Right lobe of liver (tissue), 6 donors: ENCODE measurements at regions not wholly inside any gene's neighbourhood (a gene's known extent, or its start where the extent isn't known, plus 50 kb on each side); places are given as distances from the start of the nearest gene placed in this dataset.
A peak's percentile ranks its signal among the peaks of the same experiment; 100 is the strongest.
"Not testable (repeated sequence)": the region's sequence is repeated elsewhere in the genome, so short reads cannot be mapped to it uniquely, and the experiment has no call there.

ENCODE experiments used
- ATAC-seq, 4 donors: fragments of 200-7000 bp; cut with Tn5 transposase; one replicate each; pipeline ENCODE4 v1.9.1; 2020; ENCODE audit warnings: mild to moderate bottlenecking in 4 of 4, moderate library complexity in 4 of 4
- DNase-seq, 3 donors: peaks; one replicate each; pipeline ENCODE4 v3.0.0-alpha.2; 2020
- H3K27ac ChIP-seq, 3 donors: fragments of 200-600 bp; one replicate each; pipeline ENCODE4 v1.8.0; 2022
- H3K27me3 ChIP-seq, 2 donors: fragments of 200-600 bp; one replicate each; pipeline ENCODE4 v1.8.0; 2022
- H3K36me3 ChIP-seq, 4 donors: fragments of 200-600 bp; sonication (generic) in 1 of 4; one replicate each; pipeline versions ENCODE4 v1.5.1 to v1.8.0; 2017 to 2022; ENCODE audit warnings: control low read depth in 1 of 4
- H3K4me1 ChIP-seq, 4 donors: fragments of 200-600 bp; sonication (generic) in 1 of 4; one replicate each; pipeline versions ENCODE4 v1.5.1 to v1.8.0; 2017 to 2022; ENCODE audit warnings: control low read depth in 1 of 4
- H3K4me3 ChIP-seq, 3 donors: fragments of 200-600 bp; one replicate each; pipeline ENCODE4 v1.8.0; 2022
- H3K9me3 ChIP-seq, 4 donors: fragments of 200-600 bp; sonication (generic) in 1 of 4; one replicate each; pipeline versions ENCODE4 v1.5.1 to v1.8.0; 2017 to 2022; ENCODE audit warnings: control low read depth in 1 of 4
- POLR2A ChIP-seq: fragments of 450-650 bp; IDR thresholded peaks from one replicate; pipeline ENCODE4 v1.6.1; 2017; ENCODE audit warnings: antibody characterized with exemption, mild to moderate bottlenecking
- WGBS: methylation state at CpG from one replicate; pipeline ENCODE4 v1.1.6; 2018; ENCODE audit warnings: low coverage, low lambda C conversion rate; ENCODE audit not compliant: insufficient coverage; ENCODE audit errors: missing lambda C conversion rate; 5-methylcytosine and 5-hydroxymethylcytosine counted together
- intact Hi-C, 2 donors: fragments of 100-400 bp; cut with DNase I; formaldehyde crosslinking; loops; one replicate each; pipeline versions ENCODE4 v1.11.2 to v1.14.1; 2022
- TF ChIP-seq, protein P1 (sequence below), 4 donors: fragments of 200-600 bp in 3 of 4; fragments of 450-650 bp in 1 of 4; IDR thresholded peaks; one replicate each; pipeline versions ENCODE4 v1.5.1 to v1.8.0; 2016 to 2022; ENCODE audit warnings: antibody characterized with exemption in 4 of 4, mild to moderate bottlenecking in 2 of 4
- donor health status: DM: no; HTN: yes; CAD: no.
- donor health status: DM: no; HTN: no; CAD: no.
- donor health status: DM: no; HTN: no; CAD: no.
- donor health status: DM: no; HTN: yes; CAD: no.
- donor health status: DM: no; HTN: yes; CAD: no.

DNA sequence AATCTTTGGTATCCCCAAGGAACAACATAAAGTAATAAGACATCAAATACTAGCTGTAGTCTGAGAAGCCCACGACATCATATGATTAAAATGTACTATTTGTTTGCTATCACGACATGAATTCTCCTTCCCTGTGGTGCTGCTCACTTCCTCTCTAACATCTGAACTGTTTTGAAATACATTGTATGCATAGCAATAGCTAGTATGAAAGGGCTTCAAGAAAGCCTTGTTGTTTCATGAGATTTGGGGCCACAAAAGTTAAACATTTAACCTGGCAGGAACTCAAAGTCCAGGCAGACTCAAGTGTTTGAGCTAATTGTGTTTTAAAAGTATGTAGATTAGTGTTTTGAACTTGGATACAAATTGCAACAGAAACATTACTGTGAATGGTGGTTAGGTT lies 237.4 kb upstream of the PTGER4 start:
- 11% methylated on average over 2 of the region's 2 CpGs for WGBS
- no peaks in the 10 kb centered on the region for H3K27me3 ChIP-seq
- intact Hi-C loops = no loop called here
- H3K36me3 ChIP-seq = no peaks in the 10 kb centered on the region
- ATAC-seq (no peak), DNase-seq (no peak)
- no peak overlapping the region for H3K4me3 ChIP-seq
- H3K9me3 ChIP-seq = no peaks in the 10 kb centered on the region
- no peak overlapping the region for H3K27ac ChIP-seq
- H3K4me1 ChIP-seq = no peaks in the 10 kb centered on the region
- TF ChIP-seq POLR2A = no peak
- TF ChIP-seq, protein P1, sequence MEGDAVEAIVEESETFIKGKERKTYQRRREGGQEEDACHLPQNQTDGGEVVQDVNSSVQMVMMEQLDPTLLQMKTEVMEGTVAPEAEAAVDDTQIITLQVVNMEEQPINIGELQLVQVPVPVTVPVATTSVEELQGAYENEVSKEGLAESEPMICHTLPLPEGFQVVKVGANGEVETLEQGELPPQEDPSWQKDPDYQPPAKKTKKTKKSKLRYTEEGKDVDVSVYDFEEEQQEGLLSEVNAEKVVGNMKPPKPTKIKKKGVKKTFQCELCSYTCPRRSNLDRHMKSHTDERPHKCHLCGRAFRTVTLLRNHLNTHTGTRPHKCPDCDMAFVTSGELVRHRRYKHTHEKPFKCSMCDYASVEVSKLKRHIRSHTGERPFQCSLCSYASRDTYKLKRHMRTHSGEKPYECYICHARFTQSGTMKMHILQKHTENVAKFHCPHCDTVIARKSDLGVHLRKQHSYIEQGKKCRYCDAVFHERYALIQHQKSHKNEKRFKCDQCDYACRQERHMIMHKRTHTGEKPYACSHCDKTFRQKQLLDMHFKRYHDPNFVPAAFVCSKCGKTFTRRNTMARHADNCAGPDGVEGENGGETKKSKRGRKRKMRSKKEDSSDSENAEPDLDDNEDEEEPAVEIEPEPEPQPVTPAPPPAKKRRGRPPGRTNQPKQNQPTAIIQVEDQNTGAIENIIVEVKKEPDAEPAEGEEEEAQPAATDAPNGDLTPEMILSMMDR (IDR thresholded peaks at IDR 0.05) = no peak

DNA sequence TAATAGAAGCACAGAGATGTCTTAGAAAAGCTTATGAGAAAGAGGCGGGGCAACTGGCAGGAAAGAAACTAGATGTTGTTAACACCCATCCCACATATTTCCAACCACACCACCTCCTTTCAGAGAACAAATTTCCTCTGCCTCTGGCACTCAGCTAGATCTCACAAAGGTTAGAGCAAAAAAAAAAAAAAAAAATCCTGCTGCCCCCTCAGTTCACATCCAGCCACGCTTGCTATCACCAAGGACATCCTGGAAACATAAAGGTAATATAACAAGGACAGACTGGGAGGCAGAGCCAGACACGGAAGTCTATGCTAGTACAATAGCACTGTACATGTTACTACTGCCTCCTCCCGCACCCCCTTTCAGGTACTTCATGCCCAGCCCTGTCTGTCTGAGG lies 238.0 kb upstream of the PTGER4 start:
- intact Hi-C loops = no loop called here
- Histone ChIP-seq H3K9me3 (no peaks in the 10 kb centered on the region), H3K4me1 (no peaks in the 10 kb centered on the region), H3K27ac (no peak overlapping the region), H3K36me3 (no peaks in the 10 kb centered on the region), H3K4me3 (no peak overlapping the region), H3K27me3 (no peaks in the 10 kb centered on the region)
- no peak for DNase-seq
- ATAC-seq = peak in 1 of 4 donors; percentile 27
- TF ChIP-seq, protein P1 (IDR thresholded peaks at IDR 0.05) = no peak
- TF ChIP-seq POLR2A = no peak
- WGBS = 56% methylated on average over 4 of the region's 4 CpGs

DNA sequence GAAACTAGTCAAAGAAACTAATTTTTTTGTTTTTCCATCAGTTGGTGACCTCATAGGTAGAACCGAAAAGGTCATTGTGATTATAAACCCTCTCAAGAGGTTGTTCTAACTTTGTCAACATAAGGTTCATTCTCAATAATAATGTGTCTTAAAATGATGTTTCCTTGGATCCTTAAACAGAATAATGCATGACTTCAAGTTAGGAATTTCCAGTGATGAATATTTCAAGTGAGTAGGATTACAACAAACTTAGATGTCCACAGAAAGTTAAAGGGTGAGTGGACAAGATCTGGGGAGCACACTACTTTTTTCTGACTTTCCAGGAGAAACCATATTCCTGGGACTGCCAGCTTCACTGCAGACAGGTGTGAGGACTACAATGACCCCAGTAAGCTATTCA lies 239.0 kb upstream of the PTGER4 start:
- no peaks in the 10 kb centered on the region for H3K9me3 ChIP-seq
- no peak for DNase-seq
- intact Hi-C loops = no loop called here
- WGBS = 92% methylated on average over 1 of the region's 1 CpG
- H3K27me3 ChIP-seq = no peaks in the 10 kb centered on the region
- TF ChIP-seq POLR2A = no peak
- TF ChIP-seq, protein P1 (IDR thresholded peaks at IDR 0.05) = no peak
- no peak overlapping the region for H3K27ac ChIP-seq
- H3K36me3 ChIP-seq = no peaks in the 10 kb centered on the region
- H3K4me1 ChIP-seq = no peaks in the 10 kb centered on the region
- no peak overlapping the region for H3K4me3 ChIP-seq
- no peak for ATAC-seq

DNA sequence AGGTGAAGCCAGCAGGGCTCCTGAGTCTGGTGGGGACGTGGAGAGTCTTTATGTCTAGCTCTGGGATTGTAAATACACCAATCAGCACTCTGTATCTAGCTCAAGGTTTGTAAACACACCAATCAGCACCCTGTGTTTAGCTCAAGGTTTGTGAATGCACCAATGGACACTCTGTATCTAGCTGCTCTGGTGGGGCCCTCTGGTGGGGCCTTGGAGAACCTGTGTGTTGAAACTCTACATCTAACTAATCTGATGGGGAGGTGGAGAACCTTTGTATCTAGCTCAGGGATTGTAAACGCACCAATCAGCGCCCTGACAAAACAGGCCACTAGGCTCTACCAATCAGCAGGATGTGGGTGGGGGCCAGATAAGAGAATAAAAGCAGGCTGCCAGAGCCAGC lies 240.6 kb upstream of the PTGER4 start:
- H3K9me3 ChIP-seq, DNase-seq, H3K4me3 ChIP-seq, ATAC-seq, H3K4me1 ChIP-seq, intact Hi-C loops, H3K27me3 ChIP-seq, H3K27ac ChIP-seq, H3K36me3 ChIP-seq: not testable (repeated sequence)
- 67% methylated on average over 1 of the region's 3 CpGs for WGBS

DNA sequence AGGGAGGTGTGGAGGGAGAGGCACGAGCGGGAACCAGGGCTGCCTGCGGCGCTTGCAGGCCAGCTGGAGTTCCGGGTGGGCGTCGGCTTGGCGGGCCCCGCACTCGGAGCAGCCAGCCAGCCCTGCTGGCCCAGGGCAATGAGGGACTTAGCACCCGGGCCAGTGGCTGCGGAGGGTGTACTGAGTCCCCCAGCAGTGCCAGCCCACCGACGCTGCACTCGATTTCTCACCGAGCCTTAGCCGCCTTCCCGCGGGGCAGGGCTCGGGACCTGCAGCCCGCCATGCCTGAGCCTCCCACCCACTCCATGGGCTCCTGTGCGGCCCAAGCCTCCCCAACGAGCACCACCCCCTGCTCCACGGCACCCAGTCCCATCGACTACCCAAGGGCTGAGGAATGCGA lies 241.1 kb upstream of the PTGER4 start:
- intact Hi-C loops, DNase-seq, ATAC-seq, H3K4me3 ChIP-seq, H3K36me3 ChIP-seq, H3K4me1 ChIP-seq, H3K9me3 ChIP-seq, H3K27me3 ChIP-seq, H3K27ac ChIP-seq: not testable (repeated sequence)
- WGBS = no CpG with 5 or more reads among the region's 26 CpGs

DNA sequence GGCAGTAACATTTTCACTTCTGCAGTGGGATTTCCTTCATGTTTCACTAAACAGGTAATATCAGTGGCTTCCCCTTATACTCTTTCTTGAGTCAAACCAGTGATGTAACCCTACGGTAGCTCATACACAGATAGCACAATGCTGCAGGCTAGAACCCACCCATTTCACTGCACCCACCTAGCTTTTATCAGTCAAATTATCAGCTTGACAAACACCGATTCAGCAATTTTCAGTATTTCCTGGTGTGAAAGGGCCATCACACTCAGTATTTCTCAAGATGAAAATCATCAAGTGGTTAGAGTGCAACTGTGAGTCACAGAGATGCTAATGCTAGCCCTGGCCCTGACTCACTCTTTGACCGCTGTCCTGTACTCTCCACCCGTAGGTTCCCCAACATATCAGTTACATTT lies 242.3 kb upstream of the PTGER4 start:
- Histone ChIP-seq H3K9me3 (no peaks in the 10 kb centered on the region), H3K27me3 (no peaks in the 10 kb centered on the region), H3K27ac (no peak overlapping the region), H3K4me1 (no peaks in the 10 kb centered on the region), H3K36me3 (no peaks in the 10 kb centered on the region), H3K4me3 (no peak overlapping the region)
- ATAC-seq = peak; percentile 40 to 66 (median 52)
- WGBS = 54% methylated on average over 4 of the region's 4 CpGs
- no peak for TF ChIP-seq POLR2A
- TF ChIP-seq, protein P1 (IDR thresholded peaks at IDR 0.05) = no peak
- DNase-seq = no peak
- intact Hi-C loops = no loop called here
